H9 (cell line): ENCODE measurements at regions not wholly inside any gene's neighbourhood (a gene's known extent, or its start where the extent isn't known, plus 50 kb on each side); places are given as distances from the start of the nearest gene placed in this dataset.

Experiments
- DNase-seq: peaks from one replicate; pipeline ENCODE4 v3.0.0-alpha.2; 2017
- H2AFZ ChIP-seq: one replicate; pipeline ENCODE4 v1.6.1; 2013; ENCODE audit warnings: mild to moderate bottlenecking, low read length, control low read depth, moderate library complexity
- H2AK5ac ChIP-seq: 2 replicates; pipeline ENCODE4 v1.6.1; 2013; ENCODE audit warnings: low read length, control low read depth, mixed read lengths; ENCODE audit not compliant: insufficient read length
- H2BK120ac ChIP-seq: one replicate; pipeline ENCODE4 v1.6.1; 2013; ENCODE audit warnings: low read depth, mild to moderate bottlenecking, low read length, control low read depth, inconsistent platforms; ENCODE audit not compliant: poor library complexity, severe bottlenecking
- H2BK12ac ChIP-seq: 2 replicates; pipeline ENCODE4 v1.6.1; 2013; ENCODE audit warnings: low read length, control low read depth, mixed read lengths, low read depth; ENCODE audit not compliant: insufficient read length
- H2BK15ac ChIP-seq: 2 replicates; pipeline ENCODE4 v1.6.1; 2013; ENCODE audit warnings: low read depth, low read length, control low read depth
- H2BK20ac ChIP-seq: one replicate; pipeline ENCODE4 v1.6.1; 2013; ENCODE audit warnings: low read depth, mild to moderate bottlenecking, low read length, control low read depth, inconsistent platforms; ENCODE audit not compliant: poor library complexity, severe bottlenecking
- H2BK5ac ChIP-seq: 2 replicates; pipeline ENCODE4 v1.6.1; 2013; ENCODE audit warnings: low read length, control low read depth, mixed read lengths; ENCODE audit not compliant: insufficient read length
- H3K14ac ChIP-seq: 2 replicates; pipeline ENCODE4 v1.6.1; 2013; ENCODE audit warnings: low read length, control low read depth; ENCODE audit not compliant: insufficient read depth
- H3K18ac ChIP-seq: 2 replicates; pipeline ENCODE4 v1.6.1; 2013; ENCODE audit warnings: low read depth, mild to moderate bottlenecking, mixed read lengths, low read length, control low read depth; ENCODE audit not compliant: insufficient read length
- H3K23ac ChIP-seq: 2 replicates; pipeline ENCODE4 v1.6.1; 2013; ENCODE audit warnings: low read length, control low read depth, mixed read lengths, low read depth; ENCODE audit not compliant: insufficient read length
- H3K23me2 ChIP-seq: 2 replicates; pipeline ENCODE4 v1.6.1; 2013; ENCODE audit warnings: low read depth, mild to moderate bottlenecking, mixed read lengths, low read length, control low read depth; ENCODE audit not compliant: insufficient read length, poor library complexity, severe bottlenecking
- H3K27ac ChIP-seq: 2 replicates; pipeline ENCODE4 v1.5.1; 2013; ENCODE audit warnings: low read length, control low read depth, mixed read lengths, low read depth; ENCODE audit not compliant: insufficient read length
- H3K27me3 ChIP-seq: 2 replicates; pipeline ENCODE4 v1.6.1; 2013; ENCODE audit warnings: low read length, control low read depth, inconsistent platforms; ENCODE audit not compliant: insufficient read depth
- H3K4ac ChIP-seq: 2 replicates; pipeline ENCODE4 v1.6.1; 2013; ENCODE audit warnings: low read depth, mild to moderate bottlenecking, control low read depth, inconsistent platforms, low read length, moderate library complexity
- H3K4me1 ChIP-seq: 2 replicates; pipeline ENCODE4 v1.6.1; 2013; ENCODE audit warnings: low read length, control low read depth, inconsistent platforms; ENCODE audit not compliant: insufficient read depth
- H3K4me2 ChIP-seq: 2 replicates; pipeline ENCODE4 v1.6.1; 2013; ENCODE audit warnings: low read length, control low read depth, mixed read lengths; ENCODE audit not compliant: insufficient read length, insufficient read depth
- H3K56ac ChIP-seq: 2 replicates; pipeline ENCODE4 v1.6.1; 2013; ENCODE audit warnings: low read depth, mild to moderate bottlenecking, mixed read lengths, low read length, control low read depth; ENCODE audit not compliant: insufficient read length
- H3K79me1 ChIP-seq: 2 replicates; pipeline ENCODE4 v1.6.1; 2013; ENCODE audit warnings: low read depth, mild to moderate bottlenecking, moderate library complexity, low read length, control low read depth, inconsistent platforms; ENCODE audit not compliant: insufficient read depth, poor library complexity, severe bottlenecking
- H3K79me2 ChIP-seq: 2 replicates; pipeline ENCODE4 v1.6.1; 2013; ENCODE audit warnings: low read length, control low read depth, inconsistent platforms; ENCODE audit not compliant: insufficient read depth
- H3K9ac ChIP-seq: 2 replicates; pipeline ENCODE4 v1.6.1; 2013; ENCODE audit warnings: low read length, control low read depth, mixed read lengths; ENCODE audit not compliant: insufficient read length; ENCODE audit errors: extremely low read depth
- H3K9me3 ChIP-seq: one replicate; pipeline ENCODE4 v1.6.1; 2013; ENCODE audit warnings: low read depth, low read length, inconsistent platforms; ENCODE audit not compliant: control insufficient read depth
- H3T11ph ChIP-seq: one replicate; pipeline ENCODE4 v1.6.1; 2013; ENCODE audit warnings: mild to moderate bottlenecking, low read length, control low read depth, inconsistent platforms
- H4K20me1 ChIP-seq: one replicate; pipeline ENCODE4 v1.6.1; 2013; ENCODE audit not compliant: control insufficient read depth, insufficient read length, insufficient read depth
- H4K5ac ChIP-seq: 2 replicates; pipeline ENCODE4 v1.6.1; 2013; ENCODE audit warnings: low read depth, mild to moderate bottlenecking, mixed read lengths, low read length, control low read depth; ENCODE audit not compliant: insufficient read length
- H4K8ac ChIP-seq: replicated peaks from 2 replicates; pipeline ENCODE4 v1.6.1; 2013; ENCODE audit warnings: low read length, control low read depth, mixed read lengths, low read depth; ENCODE audit not compliant: insufficient read length
- H4K91ac ChIP-seq: 2 replicates; pipeline ENCODE4 v1.6.1; 2013; ENCODE audit warnings: low read depth, mild to moderate bottlenecking, moderate library complexity, mixed read lengths, low read length, control low read depth; ENCODE audit not compliant: insufficient read length
- H3K27ac Mint-ChIP-seq, 3 experiments: 2 replicates in 2 of 3; 3 replicates in 1 of 3; pipeline ENCODE4 v1.8.0; 2020 to 2021; ENCODE audit warnings: mixed read lengths in 3 of 3, mild to moderate bottlenecking in 1 of 3, moderate library complexity in 1 of 3
- H3K27me3 Mint-ChIP-seq: 2 replicates; pipeline ENCODE4 v1.8.0; 2021; ENCODE audit warnings: low read depth, mild to moderate bottlenecking, moderate library complexity, mixed read lengths
- H3K36me3 Mint-ChIP-seq, 3 experiments: 2 replicates in 2 of 3; 3 replicates in 1 of 3; pipeline ENCODE4 v1.8.0; 2020 to 2021; ENCODE audit warnings: low read depth in 3 of 3, mixed read lengths in 3 of 3; ENCODE audit not compliant: insufficient read depth in 1 of 3
- H3K4me1 Mint-ChIP-seq, 2 experiments: 2 replicates each; pipeline ENCODE4 v1.8.0; 2020; ENCODE audit warnings: mixed read lengths in 2 of 2
- H3K4me3 Mint-ChIP-seq, 2 experiments: 2 replicates in 1 of 2; 3 replicates in 1 of 2; pipeline ENCODE4 v1.8.0; 2020 to 2021; ENCODE audit warnings: mild to moderate bottlenecking in 2 of 2, mixed read lengths in 2 of 2, moderate library complexity in 1 of 2
- H3K9me3 Mint-ChIP-seq, 2 experiments: 2 replicates in 1 of 2; 3 replicates in 1 of 2; pipeline ENCODE4 v1.8.0; 2020; ENCODE audit warnings: mild to moderate bottlenecking in 2 of 2, mixed read lengths in 2 of 2, moderate library complexity in 1 of 2
- CTCF ChIP-seq: fragments of 200-600 bp; sonication (generic); conservative IDR thresholded peaks from 3 replicates; pipeline ENCODE4 v1.8.0; 2021; ENCODE audit warnings: antibody characterized with exemption, mild to moderate bottlenecking
- WGBS: extraction: QIAGEN DNeasy Blood & Tissue Kit; methylation state at CpG from one replicate; pipeline ENCODE4 v1.1.7; 2013; ENCODE audit warnings: missing lambda C conversion rate, low lambda C conversion rate, mixed read lengths; ENCODE audit not compliant: insufficient read length; ENCODE audit errors: extremely low coverage; 5-methylcytosine and 5-hydroxymethylcytosine counted together

DNA sequence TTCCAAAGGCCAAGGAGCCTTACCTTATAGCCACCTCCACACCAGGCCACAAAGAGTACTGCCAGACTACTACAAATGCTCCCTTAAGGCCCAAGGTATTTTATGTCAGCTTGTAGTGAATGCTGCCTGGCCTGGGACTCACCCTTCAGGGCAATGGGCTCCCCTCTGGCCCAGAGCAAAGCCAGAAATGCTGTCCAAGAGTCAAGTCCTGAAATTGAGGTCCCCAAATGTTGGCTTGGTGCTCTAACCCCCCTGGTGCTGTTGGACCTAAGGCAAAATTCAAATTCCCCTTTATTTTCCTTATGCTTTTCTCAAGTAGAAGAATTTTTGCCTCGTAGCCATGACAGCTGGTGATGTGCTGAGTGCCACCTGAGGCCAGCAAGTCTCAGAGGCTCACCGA, 1354.3 kb upstream of the DIAPH2 start:
- Histone ChIP-seq H3K23me2 (no peaks in the 10 kb centered on the region), H3K27me3 (no peaks in the 10 kb centered on the region), H3K56ac (no peak overlapping the region), H3K14ac (no peak overlapping the region), H2BK120ac (no peak overlapping the region), H2BK20ac (no peak overlapping the region), H2AK5ac (no peak overlapping the region), H3K9me3 (no peaks in the 10 kb centered on the region), H3K4me1 (no peaks in the 10 kb centered on the region), H2AFZ (no peak overlapping the region), H3K9ac (no peak overlapping the region), H2BK5ac (no peak overlapping the region), H3K27ac (no peak overlapping the region), H3T11ph (no peak overlapping the region), H3K4me2 (no peak overlapping the region), H3K79me1 (no peaks in the 10 kb centered on the region), H4K20me1 (no peaks in the 10 kb centered on the region), H4K8ac (no peak overlapping the region), H2BK12ac (no peak overlapping the region), H4K91ac (no peak overlapping the region), H3K18ac (no peak overlapping the region), H4K5ac (no peak overlapping the region), H3K23ac (no peak overlapping the region), H3K79me2 (no peaks in the 10 kb centered on the region), H3K4ac (no peak overlapping the region), H2BK15ac (no peak overlapping the region)
- no peak for TF ChIP-seq CTCF
- Mint-ChIP-seq H3K27me3 (no peaks in the 10 kb centered on the region; the same call in none of the 2 replicates), H3K27ac (no peak overlapping the region), H3K4me1 (peaks cover 25 to 28% of the 10 kb centered on the region in 2 experiments), H3K36me3 (peaks cover 0 to 4% (median 0%) of the 10 kb centered on the region in 3 experiments; a peak in 2 of 7 replicates), H3K9me3 (peaks cover 0 to 3% of the 10 kb centered on the region in 2 experiments; a peak in 3 of 5 replicates), H3K4me3 (no peak overlapping the region)
- no CpG with 5 or more reads among the region's 2 CpGs for WGBS
- no peak for DNase-seq
